Left lobe of liver (tissue), 2 donors: ENCODE measurements at regions not wholly inside any gene's neighbourhood (a gene's known extent, or its start where the extent isn't known, plus 50 kb on each side); places are given as distances from the start of the nearest gene placed in this dataset.
A peak's percentile ranks its signal among the peaks of the same experiment; 100 is the strongest.

Source experiments
- ATAC-seq: fragments of 200-7000 bp; cut with Tn5 transposase; one replicate; pipeline ENCODE4 v1.9.1; 2020; ENCODE audit warnings: mild to moderate bottlenecking, moderate library complexity
- DNase-seq: peaks from one replicate; pipeline ENCODE4 v3.0.0-alpha.2; 2020; ENCODE audit warnings: low spot score
- donor health status: DM: no; HTN: no; CAD: no; lungs with moderate emphysema.
- donor health status: DM: no; HTN: yes; CAD: no.

GRCh38 chr16:86367291-86368072 is 142.8 kb upstream of the FOXF1 start:
- ATAC-seq = no peak
- DNase-seq = no peak

GRCh38 chr16:86368261-86368660 is 142.1 kb upstream of the FOXF1 start:
- DNase-seq (no peak), ATAC-seq (no peak)

GRCh38 chr16:86370062-86370461 is 140.3 kb upstream of the FOXF1 start:
- no peak for ATAC-seq
- no peak for DNase-seq

GRCh38 chr16:86371083-86371803 is 139.1 kb upstream of the FOXF1 start:
- no peak for ATAC-seq
- no peak for DNase-seq

GRCh38 chr16:86372193-86372592 is 138.1 kb upstream of the FOXF1 start:
- no peak for DNase-seq
- no peak for ATAC-seq

GRCh38 chr16:86373276-86373901 is 136.9 kb upstream of the FOXF1 start:
- ATAC-seq (no peak), DNase-seq (no peak)

- ATAC-seq = no peak
- no peak for DNase-seq
Measured at GRCh38 chr16:86374603-86375130, 135.7 kb upstream of the FOXF1 start.

GRCh38 chr16:86375364-86375763 is 135.0 kb upstream of the FOXF1 start:
- ATAC-seq (no peak), DNase-seq (no peak)

- DNase-seq = no peak
- no peak for ATAC-seq
Measured at GRCh38 chr16:86375851-86376250, 134.5 kb upstream of the FOXF1 start.

- ATAC-seq = no peak
Measured at GRCh38 chr16:86376837-86377236, 133.5 kb upstream of the FOXF1 start.

GRCh38 chr16:86377251-86378022 is 132.9 kb upstream of the FOXF1 start:
- DNase-seq (no peak), ATAC-seq (no peak)

More at GRCh38 chr16:86376837-86377236, 133.5 kb upstream of the FOXF1 start:
- DNase-seq = no peak

- ATAC-seq (no peak), DNase-seq (no peak)
Measured at GRCh38 chr16:86378128-86378527, 132.2 kb upstream of the FOXF1 start.

GRCh38 chr16:86378831-86379504 is 131.4 kb upstream of the FOXF1 start:
- no peak for DNase-seq

GRCh38 chr16:86379505-86379846 is 130.9 kb upstream of the FOXF1 start:
- no peak for ATAC-seq
- DNase-seq = no peak

More at GRCh38 chr16:86378831-86379504, 131.4 kb upstream of the FOXF1 start:
- no peak for ATAC-seq

- ATAC-seq = peak; percentile 46
- no peak for DNase-seq
Measured at GRCh38 chr16:86380030-86380429, 130.3 kb upstream of the FOXF1 start.

- no peak for ATAC-seq
- DNase-seq = no peak
Measured at GRCh38 chr16:86381491-86381890, 128.8 kb upstream of the FOXF1 start.

GRCh38 chr16:86382067-86382773 is 128.1 kb upstream of the FOXF1 start:
- DNase-seq = no peak

GRCh38 chr16:86382774-86383407 is 127.4 kb upstream of the FOXF1 start:
- no peak for ATAC-seq
- no peak for DNase-seq

More at GRCh38 chr16:86382067-86382773, 128.1 kb upstream of the FOXF1 start:
- ATAC-seq = no peak
